DND-41 (cell line): ENCODE measurements at regions not wholly inside any gene's neighbourhood (a gene's known extent, or its start where the extent isn't known, plus 50 kb on each side); places are given as distances from the start of the nearest gene placed in this dataset.

ENCODE experiments used
- ATAC-seq: fragments of 200-7000 bp; cut with Tn5 transposase; 3 replicates; pipeline ENCODE4 v1.9.1; 2021; ENCODE audit warnings: low read depth; ENCODE audit not compliant: insufficient read depth
- DNase-seq: peaks from one replicate; pipeline ENCODE4 v3.0.0-alpha.2; 2020
- H2AFZ ChIP-seq: 2 replicates; pipeline ENCODE4 v1.6.0; 2012; ENCODE audit warnings: low read depth, low read length
- H3K27ac ChIP-seq: 2 replicates; pipeline ENCODE4 v1.5.1; 2012; ENCODE audit warnings: low read length, inconsistent platforms
- H3K27me3 ChIP-seq: fragments of 200-600 bp; sonication (generic); 2 replicates; pipeline ENCODE4 v1.6.0; 2012; ENCODE audit warnings: low read length, mild to moderate bottlenecking, inconsistent platforms; ENCODE audit not compliant: insufficient read depth, poor library complexity
- H3K36me3 ChIP-seq: 2 replicates; pipeline ENCODE4 v1.5.1; 2012; ENCODE audit warnings: low read length, inconsistent platforms; ENCODE audit not compliant: insufficient read depth
- H3K4me1 ChIP-seq: 2 replicates; pipeline ENCODE4 v1.5.1; 2012; ENCODE audit warnings: mild to moderate bottlenecking, low read length; ENCODE audit not compliant: insufficient read depth
- H3K4me2 ChIP-seq: 2 replicates; pipeline ENCODE4 v1.6.0; 2012; ENCODE audit warnings: mild to moderate bottlenecking, moderate library complexity, low read length, inconsistent platforms; ENCODE audit not compliant: insufficient read depth
- H3K4me3 ChIP-seq, 2 experiments: fragments of 200-600 bp in 1 of 2; shearing (Covaris generic) in 1 of 2; 2 replicates each; pipeline ENCODE4 v1.5.1; 2012 to 2016; ENCODE audit warnings: inconsistent platforms in 2 of 2, low read length in 2 of 2, mild to moderate bottlenecking in 2 of 2, low read depth in 1 of 2, moderate library complexity in 1 of 2
- H3K79me2 ChIP-seq: 2 replicates; pipeline ENCODE4 v1.6.0; 2012; ENCODE audit warnings: low read length, inconsistent platforms; ENCODE audit not compliant: insufficient read depth
- H3K9ac ChIP-seq: 2 replicates; pipeline ENCODE4 v1.6.0; 2012; ENCODE audit warnings: low read depth, mild to moderate bottlenecking, inconsistent platforms, low read length, moderate library complexity
- H3K9me3 ChIP-seq: 2 replicates; pipeline ENCODE4 v1.5.1; 2012; ENCODE audit warnings: low read length, moderate library complexity, mild to moderate bottlenecking, inconsistent platforms; ENCODE audit not compliant: insufficient read depth, severe bottlenecking
- H4K20me1 ChIP-seq: 2 replicates; pipeline ENCODE4 v1.6.0; 2012; ENCODE audit warnings: low read length; ENCODE audit not compliant: insufficient read depth
- EZH2 ChIP-seq: IDR thresholded peaks from 3 replicates; pipeline ENCODE4 v1.6.1; 2012; ENCODE audit warnings: borderline replicate concordance, low read depth, mild to moderate bottlenecking, moderate library complexity, low read length, inconsistent platforms; ENCODE audit not compliant: severe bottlenecking
- TF ChIP-seq, protein P1 (sequence below): IDR thresholded peaks from 2 replicates; pipeline ENCODE4 v1.5.1; 2012; ENCODE audit warnings: borderline replicate concordance, low read length, moderate library complexity, mild to moderate bottlenecking; ENCODE audit not compliant: poor library complexity, severe bottlenecking; ENCODE audit errors: extremely low read depth

DNA sequence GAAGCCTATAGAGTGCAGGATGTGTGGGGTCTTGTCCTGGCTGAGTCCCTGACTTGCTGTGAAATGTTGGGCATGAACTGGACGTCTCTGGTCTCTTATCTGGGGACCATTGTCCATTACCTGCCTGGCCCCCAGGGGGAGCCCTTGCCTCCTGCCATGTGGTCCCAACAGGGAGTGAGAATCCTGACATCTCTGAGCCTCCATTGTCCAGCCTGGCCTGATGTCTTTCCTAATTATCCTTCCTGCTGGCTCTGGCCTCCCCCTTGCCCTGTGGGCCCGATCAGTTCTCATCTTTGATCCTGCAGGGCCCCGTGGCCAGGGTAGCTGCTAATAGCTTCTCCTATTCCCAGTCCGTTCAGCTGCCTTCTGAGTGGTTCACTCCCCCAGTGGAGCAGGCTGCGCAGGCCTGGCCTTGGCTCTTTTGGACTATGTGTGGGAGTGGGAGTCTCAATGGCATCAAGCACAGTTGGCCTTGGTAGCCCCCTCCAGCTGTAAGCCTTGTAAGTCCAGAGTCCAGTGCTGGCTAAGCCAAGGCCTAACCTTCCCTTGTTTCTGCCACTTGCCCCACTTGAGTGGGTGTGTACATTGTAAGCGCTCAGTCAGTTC, 77.9 kb upstream of the RALY start:
- Histone ChIP-seq H3K9me3 (no peaks in the 10 kb centered on the region), H3K4me1 (0 out of 2 replicates have a peak, but pooled peaks cover 4% of the 10 kb centered on the region), H3K27ac (no peak overlapping the region), H4K20me1 (no peaks in the 10 kb centered on the region), H3K36me3 (no peaks in the 10 kb centered on the region), H3K27me3 (no peaks in the 10 kb centered on the region), H2AFZ (no peak overlapping the region), H3K79me2 (no peaks in the 10 kb centered on the region), H3K4me2 (no peak overlapping the region), H3K4me3 (no peak overlapping the region), H3K9ac (no peak overlapping the region)
- ATAC-seq: peak; percentile 60
- DNase-seq: peak; percentile 64
- TF ChIP-seq EZH2: no peak
- TF ChIP-seq, protein P1, sequence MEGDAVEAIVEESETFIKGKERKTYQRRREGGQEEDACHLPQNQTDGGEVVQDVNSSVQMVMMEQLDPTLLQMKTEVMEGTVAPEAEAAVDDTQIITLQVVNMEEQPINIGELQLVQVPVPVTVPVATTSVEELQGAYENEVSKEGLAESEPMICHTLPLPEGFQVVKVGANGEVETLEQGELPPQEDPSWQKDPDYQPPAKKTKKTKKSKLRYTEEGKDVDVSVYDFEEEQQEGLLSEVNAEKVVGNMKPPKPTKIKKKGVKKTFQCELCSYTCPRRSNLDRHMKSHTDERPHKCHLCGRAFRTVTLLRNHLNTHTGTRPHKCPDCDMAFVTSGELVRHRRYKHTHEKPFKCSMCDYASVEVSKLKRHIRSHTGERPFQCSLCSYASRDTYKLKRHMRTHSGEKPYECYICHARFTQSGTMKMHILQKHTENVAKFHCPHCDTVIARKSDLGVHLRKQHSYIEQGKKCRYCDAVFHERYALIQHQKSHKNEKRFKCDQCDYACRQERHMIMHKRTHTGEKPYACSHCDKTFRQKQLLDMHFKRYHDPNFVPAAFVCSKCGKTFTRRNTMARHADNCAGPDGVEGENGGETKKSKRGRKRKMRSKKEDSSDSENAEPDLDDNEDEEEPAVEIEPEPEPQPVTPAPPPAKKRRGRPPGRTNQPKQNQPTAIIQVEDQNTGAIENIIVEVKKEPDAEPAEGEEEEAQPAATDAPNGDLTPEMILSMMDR: peak; percentile 84

DNA sequence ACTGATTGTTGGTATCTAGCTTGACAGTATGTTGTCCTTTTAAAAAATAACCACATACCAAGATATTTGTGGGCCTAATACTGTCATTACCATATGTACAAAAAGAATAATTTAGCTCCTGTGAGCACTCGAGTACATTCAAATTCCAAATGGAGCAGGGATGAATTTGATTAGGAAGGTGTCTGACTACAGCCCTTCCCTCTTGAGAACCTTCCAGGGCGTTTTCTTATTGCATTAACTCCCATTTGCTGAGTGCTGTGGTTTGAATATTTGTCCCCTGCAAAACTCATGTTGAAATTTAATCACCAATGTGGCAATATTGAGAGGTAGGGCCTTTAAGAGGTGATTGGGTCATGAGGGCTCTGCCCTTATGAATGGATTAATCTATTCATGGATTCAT, 76.9 kb upstream of the RALY start:
- DNase-seq: no peak
- Histone ChIP-seq H3K36me3 (no peaks in the 10 kb centered on the region), H3K9me3 (no peaks in the 10 kb centered on the region), H3K9ac (no peak overlapping the region), H3K4me2 (no peak overlapping the region), H3K79me2 (no peaks in the 10 kb centered on the region), H3K27ac (no peak overlapping the region), H2AFZ (no peak overlapping the region), H3K4me1 (0 out of 2 replicates have a peak, but pooled peaks cover 4% of the 10 kb centered on the region), H3K4me3 (no peak overlapping the region), H4K20me1 (no peaks in the 10 kb centered on the region), H3K27me3 (no peaks in the 10 kb centered on the region)
- ATAC-seq: no peak
- TF ChIP-seq EZH2: no peak
- TF ChIP-seq, protein P1: no peak

DNA sequence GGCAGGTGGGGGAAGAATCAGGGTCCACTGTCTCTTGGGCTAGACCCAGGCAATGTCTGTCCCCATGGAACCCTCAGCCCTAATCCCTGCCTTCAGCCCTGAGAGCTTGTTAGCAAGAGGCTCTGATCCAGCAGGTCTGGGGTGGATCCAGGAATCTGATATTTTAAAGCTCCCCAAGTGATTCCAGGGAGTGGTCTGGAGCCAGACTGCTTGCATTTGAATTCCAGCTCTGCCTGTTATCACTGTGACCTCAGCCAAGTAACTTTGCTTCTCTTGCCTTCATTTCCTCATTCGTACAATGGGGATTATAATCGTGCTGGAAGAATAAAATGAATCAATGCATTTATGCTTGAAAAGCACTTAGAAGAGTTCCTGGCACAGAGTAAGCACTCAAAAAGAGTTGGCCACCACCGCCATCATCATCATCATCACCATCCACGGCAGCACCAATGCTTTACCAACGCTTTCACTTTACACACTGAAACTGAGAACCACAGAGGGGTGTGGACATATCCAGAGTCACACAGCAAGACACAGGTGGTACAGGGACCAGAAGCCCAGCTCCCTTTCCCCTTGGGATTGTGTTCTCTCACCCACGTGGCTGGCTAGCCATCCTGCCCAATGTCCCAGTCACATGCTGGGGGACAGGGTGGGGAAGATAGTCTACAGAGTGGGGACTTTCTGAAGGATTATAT, 75.7 kb upstream of the RALY start:
- no peak overlapping the region for H3K9ac ChIP-seq

More for the DNA sequence above, 75.7 kb upstream of the RALY start:
- Histone ChIP-seq H3K4me1 (0 out of 2 replicates have a peak, but pooled peaks cover 4% of the 10 kb centered on the region), H3K27ac (no peak overlapping the region), H4K20me1 (no peaks in the 10 kb centered on the region), H3K79me2 (no peaks in the 10 kb centered on the region), H2AFZ (no peak overlapping the region), H3K36me3 (no peaks in the 10 kb centered on the region), H3K4me2 (no peak overlapping the region), H3K27me3 (no peaks in the 10 kb centered on the region), H3K4me3 (no peak overlapping the region), H3K9me3 (no peaks in the 10 kb centered on the region)
- ATAC-seq (no peak), DNase-seq (no peak)
- TF ChIP-seq EZH2: no peak
- TF ChIP-seq, protein P1: no peak
